ENCODE measurements at regions not wholly inside any gene's neighbourhood (a gene's known extent, or its start where the extent isn't known, plus 50 kb on each side); places are given as distances from the start of the nearest gene placed in this dataset.

DNA sequence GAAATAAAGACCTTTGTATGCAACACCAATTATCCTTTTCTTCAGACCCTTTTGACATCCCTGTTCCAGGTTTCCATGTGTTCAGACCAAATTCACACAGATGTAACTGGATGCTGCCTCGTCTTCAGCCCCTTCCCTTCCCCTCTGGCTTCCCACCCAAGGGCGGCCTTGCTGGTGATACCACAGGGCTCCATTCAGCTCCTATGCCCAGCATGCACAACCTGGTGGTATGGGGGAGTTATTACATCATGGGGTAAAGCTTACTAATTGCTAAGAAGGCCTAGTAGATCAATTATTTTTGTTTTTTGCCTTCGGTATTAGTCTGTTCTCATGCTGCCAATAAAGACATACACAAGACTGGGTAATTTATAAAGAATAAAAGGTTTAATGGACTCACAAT lies 317.0 kb upstream of the CXXC4 start (continued):
- no peak for TF ChIP-seq RXRA (IDR thresholded peaks at IDR 0.05; ENCODE audit: insufficient read depth, low read depth, low read length)

DNA sequence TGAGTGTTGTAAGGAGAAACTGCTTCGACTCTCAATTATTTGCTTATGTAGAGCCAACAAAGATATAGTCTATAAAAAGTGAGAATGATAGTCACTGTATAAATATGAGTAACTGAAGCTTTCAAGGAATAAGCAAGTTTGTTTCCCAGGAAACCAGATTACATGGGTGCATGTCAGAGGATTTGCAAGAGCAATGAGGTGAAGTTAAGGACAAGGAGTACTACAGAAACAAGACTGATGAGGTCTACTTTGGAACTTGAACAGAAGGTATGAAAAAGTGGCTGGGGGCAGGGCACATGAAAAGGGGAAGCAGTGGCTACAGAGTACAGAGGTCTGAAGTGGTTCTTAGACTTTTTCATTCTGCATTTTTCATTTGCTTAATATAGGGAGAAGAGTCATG lies 321.0 kb upstream of the CXXC4 start:
- no peaks in the 10 kb centered on the region for H3K79me2 ChIP-seq (ENCODE audit: control insufficient read depth in 1 of 2, insufficient read depth in 2 of 2, low read length in 2 of 2)
- TF ChIP-seq TEAD4 (IDR thresholded peaks at IDR 0.05; ENCODE audit: low read depth, low read length) (no peak), CEBPB (IDR thresholded peaks at IDR 0.05; ENCODE audit: low read depth, low read length) (no peak), TAF7 (optimal IDR thresholded peaks at IDR 0.05; ENCODE audit: borderline replicate concordance, low read depth, low read length) (no peak), SP4 (IDR thresholded peaks at IDR 0.05; ENCODE audit: low read length) (no peak), POU5F1 (IDR thresholded peaks at IDR 0.05; ENCODE audit: low read depth, low read length) (no peak), NRF1 (IDR thresholded peaks at IDR 0.05; ENCODE audit: low read depth, low read length) (no peak), SUZ12 (IDR thresholded peaks at IDR 0.05; ENCODE audit: low read length) (no peak), RNF2 (IDR thresholded peaks at IDR 0.05; ENCODE audit: borderline replicate concordance, low read depth, low read length, missing control alignments, poor library complexity, severe bottlenecking) (no peak), SP1 (IDR thresholded peaks at IDR 0.05; ENCODE audit: low read depth, low read length) (no peak), POLR2A (IDR thresholded peaks at IDR 0.05; ENCODE audit: control extremely low read depth in 1 of 2, low read depth in 2 of 2, low read length in 2 of 2) (no peak), CHD2 (IDR thresholded peaks at IDR 0.05; ENCODE audit: low read length) (no peak)
- TF ChIP-seq, protein P1, sequence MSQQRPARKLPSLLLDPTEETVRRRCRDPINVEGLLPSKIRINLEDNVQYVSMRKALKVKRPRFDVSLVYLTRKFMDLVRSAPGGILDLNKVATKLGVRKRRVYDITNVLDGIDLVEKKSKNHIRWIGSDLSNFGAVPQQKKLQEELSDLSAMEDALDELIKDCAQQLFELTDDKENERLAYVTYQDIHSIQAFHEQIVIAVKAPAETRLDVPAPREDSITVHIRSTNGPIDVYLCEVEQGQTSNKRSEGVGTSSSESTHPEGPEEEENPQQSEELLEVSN (IDR thresholded peaks at IDR 0.05), result no peak
- H3K56ac ChIP-seq (replicated peaks; ENCODE audit: insufficient read length, low read depth, low read length), result no peak overlapping the region
- ChIA-PET CTCF (ENCODE audit: partially characterized antibody) (no interaction called here), POLR2A (ENCODE audit: partially characterized antibody) (no interaction called here)
- H4K91ac ChIP-seq (replicated peaks; ENCODE audit: insufficient read length, low read length), result no peak overlapping the region
- no peak overlapping the region for H2BK12ac ChIP-seq (ENCODE audit: low read depth, low read length)
- H3K27me3 ChIP-seq (replicated peaks in 1 of 4; ENCODE audit: control insufficient read depth in 3 of 4, extremely low read depth in 1 of 4, insufficient read depth in 3 of 4, low read length in 3 of 4), result no peaks in the 10 kb centered on the region
- no peak overlapping the region for H2BK120ac ChIP-seq (replicated peaks; ENCODE audit: low read depth, low read length)
- H3K14ac ChIP-seq (ENCODE audit: insufficient read length), result no peak overlapping the region
- no peak overlapping the region for H4K8ac ChIP-seq (ENCODE audit: extremely low read depth, insufficient read depth, low read length)
- 92% methylated on average over 1 of the region's 1 CpG; no CpG with 5 or more reads in 1 of the 2 experiments for WGBS, 2 experiments (ENCODE audit: extremely low coverage in 1 of 2, insufficient coverage in 1 of 2, insufficient read length in 1 of 2, insufficient replicate concordance in 2 of 2, low coverage in 1 of 2, low lambda C conversion rate in 2 of 2, missing lambda C conversion rate in 1 of 2)
- H3K23me2 ChIP-seq (ENCODE audit: low read depth, low read length), result no peaks in the 10 kb centered on the region
- H2BK15ac ChIP-seq (ENCODE audit: low read length), result no peak overlapping the region
- no peak overlapping the region for H3K23ac ChIP-seq (ENCODE audit: insufficient read length)
- no peak overlapping the region for H3K4me2 ChIP-seq (ENCODE audit: insufficient read depth in 1 of 2, low read depth in 2 of 2, low read length in 2 of 2)
- no peaks in the 10 kb centered on the region for H3K4me1 ChIP-seq (replicated peaks in 1 of 4; ENCODE audit: control insufficient read depth in 3 of 4, insufficient read depth in 4 of 4, low read length in 3 of 4)
- DNase-seq (ENCODE audit: low read depth in 1 of 2, low spot score in 2 of 2) (no peak), FAIRE-seq (no peak)
- H2AK5ac ChIP-seq (ENCODE audit: low read depth, low read length), result no peak overlapping the region
- no peaks in the 10 kb centered on the region for H3K9me3 ChIP-seq (ENCODE audit: insufficient read depth in 2 of 2, low read depth in 1 of 2, low read length in 1 of 2)
- no peak overlapping the region for H3K4me3 ChIP-seq (ENCODE audit: extremely low read depth in 1 of 4, insufficient read depth in 2 of 4, low read depth in 3 of 4, low read length in 4 of 4)
- H3K18ac ChIP-seq (ENCODE audit: extremely low read depth, low read length), result no peak overlapping the region
- H2AFZ ChIP-seq (ENCODE audit: low read length), result no peak overlapping the region
- no peak overlapping the region for H3K4ac ChIP-seq (replicated peaks; ENCODE audit: insufficient read length, low read depth, low read length)
- H3K36me3 ChIP-seq (ENCODE audit: control insufficient read depth in 2 of 4, insufficient read depth in 4 of 4, low read length in 3 of 4), result no peaks in the 10 kb centered on the region
- no peaks in the 10 kb centered on the region for H4K20me1 ChIP-seq (replicated peaks in 1 of 2; ENCODE audit: control insufficient read depth in 1 of 2, insufficient read depth in 2 of 2, low read length in 2 of 2)
- H3K9ac ChIP-seq (replicated peaks in 1 of 4; ENCODE audit: extremely low read depth in 1 of 4, low read depth in 3 of 4, low read length in 3 of 4), result no peak overlapping the region
- no peak overlapping the region for H3K27ac ChIP-seq (ENCODE audit: low read depth, low read length)
- H2BK20ac ChIP-seq (ENCODE audit: low read length), result no peak overlapping the region
- no peak overlapping the region for H4K5ac ChIP-seq (ENCODE audit: insufficient read length, low read depth, low read length)
- no peak overlapping the region for H2BK5ac ChIP-seq (ENCODE audit: low read depth, low read length)
- H3K79me1 ChIP-seq (ENCODE audit: low read depth, low read length), result no peaks in the 10 kb centered on the region

Data from H1 (cell line).